GM12864 (cell line): ENCODE measurements at regions not wholly inside any gene's neighbourhood (a gene's known extent, or its start where the extent isn't known, plus 50 kb on each side); places are given as distances from the start of the nearest gene placed in this dataset.

ENCODE experiments used
- DNase-seq: peaks from one replicate; pipeline ENCODE4 v3.0.0-alpha.2; 2011; ENCODE audit warnings: low read depth
- H3K4me3 ChIP-seq: 2 replicates; pipeline ENCODE4 v1.5.1; 2011; ENCODE audit warnings: mild to moderate bottlenecking, low read depth, low read length, control low read depth
- CTCF ChIP-seq: IDR thresholded peaks from 2 replicates; pipeline ENCODE4 v1.5.1; 2011; ENCODE audit warnings: low read depth, mild to moderate bottlenecking, moderate library complexity, low read length, control low read depth, inconsistent platforms; ENCODE audit errors: missing control alignments

- H3K4me3 ChIP-seq = no peak overlapping the region
- no peak for TF ChIP-seq CTCF
- no peak for DNase-seq
Measured at GRCh38 chr2:106032676-106033075, 161.4 kb downstream of the UXS1 start.

GRCh38 chr2:106030287-106031268 lies 163.5 kb downstream of the UXS1 start:
- no peak for DNase-seq
- no peak overlapping the region for H3K4me3 ChIP-seq
- TF ChIP-seq CTCF = no peak

- no peak for DNase-seq
- no peak overlapping the region for H3K4me3 ChIP-seq
- no peak for TF ChIP-seq CTCF
Measured at GRCh38 chr2:106028192-106028591, 165.9 kb downstream of the UXS1 start.

GRCh38 chr2:106026271-106027190 lies 167.6 kb downstream of the UXS1 start:
- DNase-seq = no peak
- TF ChIP-seq CTCF = no peak
- H3K4me3 ChIP-seq = no peak overlapping the region

GRCh38 chr2:106025796-106026195 lies 168.3 kb downstream of the UXS1 start:
- TF ChIP-seq CTCF = no peak
- DNase-seq = no peak
- no peak overlapping the region for H3K4me3 ChIP-seq

- no peak overlapping the region for H3K4me3 ChIP-seq
- DNase-seq = no peak
- TF ChIP-seq CTCF = no peak
Measured at GRCh38 chr2:106021662-106022028, 172.5 kb downstream of the UXS1 start.
